Calu3 (cell line): ENCODE measurements at regions not wholly inside any gene's neighbourhood (a gene's known extent, or its start where the extent isn't known, plus 50 kb on each side); places are given as distances from the start of the nearest gene placed in this dataset.
A peak's percentile ranks its signal among the peaks of the same experiment; 100 is the strongest.

ENCODE experiments used
- BruUV-seq: library from RNA; stranded (reverse); fragments of 400-500 nt; replicated peaks from 2 replicates; lab custom pipeline; 2021; lab: Mats Ljungman, UMichigan
- CTCF ChIA-PET: fragments of 300-600 bp; sonication (Branson Sonifier 250); formaldehyde crosslinking; loops from one replicate; lab custom pipeline; 2022; ENCODE audit warnings: antibody characterized with exemption; lab: Charles Lee
- DNase-seq: peaks from one replicate; pipeline ENCODE4 v3.0.0; 2022
- H3K27ac Mint-ChIP-seq: one replicate; pipeline ENCODE4 v1.8.0; 2022; ENCODE audit warnings: mixed read lengths; ENCODE audit not compliant: unreplicated experiment
- H3K27me3 Mint-ChIP-seq: one replicate; pipeline ENCODE4 v1.8.0; 2022; ENCODE audit warnings: mixed read lengths; ENCODE audit not compliant: unreplicated experiment
- H3K36me3 Mint-ChIP-seq: one replicate; pipeline ENCODE4 v1.8.0; 2022; ENCODE audit warnings: mild to moderate bottlenecking, moderate library complexity, mixed read lengths; ENCODE audit not compliant: insufficient read depth, unreplicated experiment
- H3K4me1 Mint-ChIP-seq: one replicate; pipeline ENCODE4 v1.8.0; 2022; ENCODE audit warnings: mild to moderate bottlenecking, low read depth, mixed read lengths; ENCODE audit not compliant: unreplicated experiment
- H3K4me3 Mint-ChIP-seq: one replicate; pipeline ENCODE4 v1.8.0; 2022; ENCODE audit warnings: mild to moderate bottlenecking, low read depth, moderate library complexity, mixed read lengths; ENCODE audit not compliant: unreplicated experiment
- H3K9me3 Mint-ChIP-seq: one replicate; pipeline ENCODE4 v1.8.0; 2022; ENCODE audit warnings: low read depth, mixed read lengths; ENCODE audit not compliant: unreplicated experiment
- CTCF ChIP-seq: fragments of 200-600 bp; IDR thresholded peaks from one replicate; pipeline ENCODE4 v1.8.0; 2022; ENCODE audit warnings: antibody characterized with exemption; ENCODE audit not compliant: unreplicated experiment
- intact Hi-C: fragments of 100-400 bp; cut with micrococcal nuclease; formaldehyde crosslinking; loops from one replicate; pipeline ENCODE4 v1.10.0; 2022; ENCODE audit not compliant: unreplicated experiment

GRCh38 chr12:97301576-97301975 is 161.0 kb upstream of the RMST start:
- BruUV-seq, result no TSS peak
- no peak for TF ChIP-seq CTCF
- CTCF ChIA-PET, result no interaction called here
- Mint-ChIP-seq H3K9me3 (peaks cover 4% of the 10 kb centered on the region), H3K36me3 (no peaks in the 10 kb centered on the region), H3K27ac (no peak overlapping the region), H3K4me3 (no peak overlapping the region), H3K27me3 (peaks cover 16% of the 10 kb centered on the region), H3K4me1 (no peaks in the 10 kb centered on the region)
- intact Hi-C loops, result loop anchor here (10.0 kb wide), 1 partner anchor 1073 kb away; no protein-coding TSS in a partner anchor
- no peak for DNase-seq

DNA sequence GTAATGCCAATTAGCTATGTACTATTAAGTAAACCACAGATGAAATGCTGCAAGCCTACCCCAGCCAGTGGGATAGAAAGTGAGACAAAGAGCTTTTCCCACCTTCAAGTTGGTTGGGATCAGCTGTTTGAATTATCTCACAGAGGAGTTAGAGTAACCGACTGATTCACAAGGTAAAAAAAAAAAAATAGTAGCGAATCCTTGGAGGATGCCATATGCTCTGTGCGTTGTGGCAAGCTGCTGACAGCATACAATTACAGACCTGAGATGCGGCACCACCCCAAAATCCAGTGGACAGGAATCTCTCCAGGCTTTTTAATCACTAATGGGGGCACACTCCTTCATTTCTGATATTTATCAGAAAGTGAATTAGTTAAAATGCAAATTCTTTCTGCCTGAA is 157.0 kb upstream of the RMST start:
- Mint-ChIP-seq H3K4me3 (no peak overlapping the region), H3K9me3 (peaks cover 4% of the 10 kb centered on the region), H3K27ac (no peak overlapping the region), H3K4me1 (no peaks in the 10 kb centered on the region), H3K36me3 (no peaks in the 10 kb centered on the region), H3K27me3 (peaks cover 16% of the 10 kb centered on the region)
- TF ChIP-seq CTCF, result no peak
- DNase-seq, result no peak
- intact Hi-C loops, result loop anchor here (10.0 kb wide), 1 partner anchor 1069 kb away; no protein-coding TSS in a partner anchor
- BruUV-seq, result no TSS peak
- CTCF ChIA-PET, result no interaction called here

DNA sequence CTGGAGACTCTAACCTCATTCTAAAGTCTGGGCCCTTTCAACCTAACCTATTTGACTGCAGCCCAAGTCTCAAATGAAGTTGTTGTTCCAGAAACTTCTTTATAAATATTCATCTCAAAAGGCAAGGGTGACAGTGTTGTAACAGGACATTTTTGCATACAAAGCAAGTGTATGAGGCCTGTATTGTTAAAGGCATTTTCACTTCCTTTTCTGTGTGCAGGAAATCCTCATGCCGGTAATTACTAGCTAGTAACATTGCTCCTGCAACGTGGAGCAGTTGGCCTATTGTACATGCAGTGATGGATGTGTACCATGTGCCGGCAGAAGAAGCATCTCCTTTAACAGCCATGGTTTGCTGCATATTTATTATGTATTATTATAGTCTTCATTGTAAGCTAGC is 156.5 kb upstream of the RMST start:
- intact Hi-C loops, result loop anchor here (10.0 kb wide), 1 partner anchor 1069 kb away; no protein-coding TSS in a partner anchor
- H3K27ac Mint-ChIP-seq, result no peak overlapping the region
- no peak for TF ChIP-seq CTCF
- peaks cover 16% of the 10 kb centered on the region for H3K27me3 Mint-ChIP-seq
- H3K36me3 Mint-ChIP-seq, result no peaks in the 10 kb centered on the region
- no TSS peak for BruUV-seq
- H3K4me1 Mint-ChIP-seq, result no peaks in the 10 kb centered on the region
- no peak overlapping the region for H3K4me3 Mint-ChIP-seq
- no peak for DNase-seq
- CTCF ChIA-PET, result no interaction called here
- peaks cover 4% of the 10 kb centered on the region for H3K9me3 Mint-ChIP-seq

DNA sequence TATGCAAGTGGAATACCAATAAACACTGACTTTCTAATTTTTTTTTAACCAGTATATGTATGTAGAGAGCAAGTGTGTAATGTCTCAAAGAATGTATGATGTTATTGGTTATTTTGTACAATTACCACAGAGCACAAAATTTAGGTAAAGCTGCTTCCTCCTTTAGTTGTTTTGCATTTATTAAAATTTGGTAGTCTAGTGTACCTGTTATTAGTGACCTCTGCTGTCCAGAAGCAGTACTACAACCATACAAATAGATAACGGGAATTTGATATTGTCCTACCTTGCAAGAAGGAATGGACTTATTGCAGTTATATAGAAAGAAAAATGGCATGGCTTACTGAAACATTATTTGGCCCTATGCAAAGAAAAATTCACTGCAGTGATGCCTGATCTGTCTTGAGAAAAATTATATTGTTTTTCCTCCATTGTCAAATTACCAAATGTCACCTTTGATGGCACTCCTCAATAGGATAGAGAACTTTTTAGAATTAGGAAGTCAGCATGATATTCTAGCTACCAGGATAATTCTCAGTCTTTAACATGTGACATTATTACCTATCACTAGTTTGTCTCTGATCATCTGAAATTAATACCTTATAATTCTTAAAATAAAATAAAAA is 153.9 kb upstream of the RMST start:
- no peaks in the 10 kb centered on the region for H3K9me3 Mint-ChIP-seq
- DNase-seq, result peak; percentile 35
- peaks cover 8% of the 10 kb centered on the region for H3K4me1 Mint-ChIP-seq
- H3K36me3 Mint-ChIP-seq, result no peaks in the 10 kb centered on the region
- no peak overlapping the region for H3K4me3 Mint-ChIP-seq
- CTCF ChIA-PET, result interaction anchor here (1.7 kb wide), 1 partner anchor 96 kb away, joined by 5 read pairs; no protein-coding TSS in a partner anchor
- H3K27ac Mint-ChIP-seq, result no peak overlapping the region
- intact Hi-C loops, result loop anchor here (2.0 to 10.0 kb wide), 4 partner anchors 160 to 1066 kb away; no protein-coding TSS in a partner anchor
- H3K27me3 Mint-ChIP-seq, result peaks cover 17% of the 10 kb centered on the region
- BruUV-seq, result no TSS peak
- peak; percentile 64 for TF ChIP-seq CTCF
